ENCODE measurements at regions not wholly inside any gene's neighbourhood (a gene's known extent, or its start where the extent isn't known, plus 50 kb on each side); places are given as distances from the start of the nearest gene placed in this dataset.

GRCh38 chr16:85553436-85554113 is 59.5 kb upstream of the GSE1 start:
- WGBS, 2 donors = 1% methylated on average over 30 to 56 of the region's 57 CpGs
- intact Hi-C loops (cut with DNase I; ENCODE audit: low total_unique reads) = no loop called here
- H3K4me3 ChIP-seq = peak overlapping the region; percentile 71 to 80
- TF ChIP-seq CTCF (IDR thresholded peaks at IDR 0.05) (no peak), POLR2A (IDR thresholded peaks at IDR 0.05) (no peak)
- H3K27ac ChIP-seq = peak overlapping the region; percentile 22 to 84
- no peaks in the 10 kb centered on the region for H3K36me3 ChIP-seq (ENCODE audit: low read depth, missing control alignments)
- no peaks in the 10 kb centered on the region for H3K9me3 ChIP-seq
- H3K27me3 ChIP-seq = no peaks in the 10 kb centered on the region
- peaks cover 37% of the 10 kb centered on the region for H3K4me1 ChIP-seq
- peak; percentile 71 for DNase-seq

DNA sequence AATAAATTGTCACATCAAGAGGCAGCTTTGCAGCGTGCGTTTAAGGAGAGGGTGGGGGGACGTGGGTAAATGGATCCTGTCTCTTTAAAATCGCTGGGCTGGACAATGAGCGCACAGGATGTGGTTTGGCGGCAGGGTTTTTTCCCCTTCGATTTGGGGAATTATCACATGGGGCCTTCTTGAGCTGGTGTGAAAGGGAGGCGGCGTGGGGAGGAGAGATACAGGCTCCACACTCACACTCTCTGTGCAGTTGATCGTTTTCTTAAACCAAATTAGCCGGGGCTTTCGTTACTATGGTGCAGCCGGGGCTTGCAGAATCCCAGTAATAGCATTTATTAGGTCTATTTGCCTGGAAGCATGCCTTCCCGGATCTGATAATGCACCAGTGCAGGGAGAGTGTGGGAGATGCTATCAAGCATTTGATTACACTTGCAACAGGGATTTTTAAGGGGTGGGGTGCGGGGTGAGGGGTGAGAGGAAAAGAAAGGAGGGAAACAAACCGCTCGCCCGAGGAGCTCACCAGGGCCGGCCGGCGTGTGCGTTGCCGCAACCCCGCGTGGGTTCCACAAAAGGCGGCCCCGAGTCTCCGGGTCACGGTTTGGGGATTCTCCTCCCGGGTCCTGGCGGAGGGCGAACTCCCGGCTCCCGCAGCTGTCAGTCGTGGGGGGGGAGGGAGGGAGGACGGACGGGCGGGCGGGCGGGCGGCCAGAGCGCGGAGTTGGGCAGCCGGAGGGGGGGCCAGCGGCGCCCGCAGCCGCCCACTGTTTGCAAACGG is 58.8 kb upstream of the GSE1 start:
- no peak for TF ChIP-seq POLR2A (IDR thresholded peaks at IDR 0.05)
- TF ChIP-seq CTCF (IDR thresholded peaks at IDR 0.05) = no peak
- no peaks in the 10 kb centered on the region for H3K36me3 ChIP-seq (ENCODE audit: low read depth, missing control alignments)
- H3K4me1 ChIP-seq = peaks cover 37% of the 10 kb centered on the region
- peak overlapping the region; percentile 71 to 80 for H3K4me3 ChIP-seq
- peak; percentile 83 for DNase-seq
- H3K9me3 ChIP-seq = no peaks in the 10 kb centered on the region
- H3K27me3 ChIP-seq = no peaks in the 10 kb centered on the region
- 1% methylated on average over 23 to 33 of the region's 49 CpGs for WGBS, 2 donors
- peak overlapping the region; percentile 59 to 84 for H3K27ac ChIP-seq
- intact Hi-C loops (cut with DNase I; ENCODE audit: low total_unique reads) = no loop called here

DNA sequence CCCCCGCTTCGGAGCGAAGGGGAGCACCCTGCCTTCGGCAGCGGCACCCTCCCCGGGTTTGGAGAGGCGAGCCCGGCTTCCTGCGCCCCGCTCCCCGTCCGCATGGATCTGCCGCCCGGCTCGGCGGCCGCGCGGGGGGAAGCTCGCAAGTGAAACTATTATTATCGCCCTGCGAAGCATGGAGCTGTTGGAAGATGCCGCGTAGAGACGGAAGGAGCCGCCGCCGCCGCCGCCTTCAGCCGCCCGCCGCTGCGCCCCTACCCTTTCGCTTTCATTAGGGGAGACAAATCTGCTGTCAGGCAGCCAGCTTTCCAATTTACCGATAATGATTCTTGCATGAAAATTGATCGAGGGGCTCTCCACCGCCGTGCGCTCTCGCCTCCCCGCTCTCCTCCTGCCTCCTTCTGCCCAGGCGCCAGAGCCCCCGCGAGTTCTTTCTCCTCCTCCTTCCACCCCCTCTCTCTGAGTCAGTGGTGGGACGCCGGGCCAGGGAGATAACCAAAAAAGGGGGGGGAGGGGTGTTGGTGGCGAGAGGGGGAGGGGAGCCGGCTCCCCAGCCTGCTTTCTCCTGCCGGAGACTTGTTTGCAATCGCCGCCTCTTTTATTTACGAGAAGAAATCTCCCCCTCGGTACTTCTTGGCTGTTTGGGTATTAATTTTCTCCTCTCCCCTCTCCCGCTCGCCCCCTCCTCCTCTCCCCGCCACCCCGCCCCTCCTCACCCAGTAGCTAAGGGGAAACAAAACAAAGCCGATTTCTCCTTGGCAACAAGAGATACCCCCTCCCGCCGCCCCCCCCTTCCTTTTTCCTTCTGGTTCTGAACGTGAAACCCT is 58.0 kb upstream of the GSE1 start:
- H3K27me3 ChIP-seq = no peaks in the 10 kb centered on the region
- DNase-seq = peak; percentile 69
- no peaks in the 10 kb centered on the region for H3K36me3 ChIP-seq (ENCODE audit: low read depth, missing control alignments)
- intact Hi-C loops (cut with DNase I; ENCODE audit: low total_unique reads) = no loop called here
- peak overlapping the region; percentile 59 to 84 for H3K27ac ChIP-seq
- H3K9me3 ChIP-seq = no peaks in the 10 kb centered on the region
- peak overlapping the region; percentile 71 to 80 for H3K4me3 ChIP-seq
- WGBS, 2 donors = 0% methylated on average over 49 to 61 of the region's 62 CpGs
- TF ChIP-seq POLR2A (IDR thresholded peaks at IDR 0.05) (no peak), CTCF (IDR thresholded peaks at IDR 0.05) (no peak)
- H3K4me1 ChIP-seq = peaks cover 37% of the 10 kb centered on the region

- Histone ChIP-seq H3K36me3 (ENCODE audit: low read depth, missing control alignments) (no peaks in the 10 kb centered on the region), H3K27ac (peak overlapping the region in 1 of 2 donors; percentile 84), H3K4me3 (peak overlapping the region; percentile 71 to 80), H3K4me1 (peaks cover 33% of the 10 kb centered on the region), H3K27me3 (no peaks in the 10 kb centered on the region), H3K9me3 (no peaks in the 10 kb centered on the region)
- DNase-seq = peak; percentile 49
- TF ChIP-seq CTCF (IDR thresholded peaks at IDR 0.05) (no peak), POLR2A (IDR thresholded peaks at IDR 0.05) (no peak)
- 1% methylated on average over 40 to 43 of the region's 43 CpGs for WGBS, 2 donors
- intact Hi-C loops (cut with DNase I; ENCODE audit: low total_unique reads) = no loop called here
These were observed 57.2 kb upstream of the GSE1 start for GRCh38 chr16:85555719-85556455.
